ENCODE measurements at regions not wholly inside any gene's neighbourhood (a gene's known extent, or its start where the extent isn't known, plus 50 kb on each side); places are given as distances from the start of the nearest gene placed in this dataset.

GRCh38 chr4:44071959-44072955, 376.4 kb downstream of the KCTD8 start:
- Histone ChIP-seq H3K36me3 (ENCODE audit: control insufficient read depth in 2 of 2, insufficient read depth in 1 of 2, low read length in 2 of 2) (no peaks in the 10 kb centered on the region), H3K4me1 (ENCODE audit: control insufficient read depth, insufficient read depth, low read length) (no peaks in the 10 kb centered on the region), H3K27ac (ENCODE audit: extremely low read depth, low read depth, low read length) (no peak overlapping the region), H3K9me3 (ENCODE audit: control insufficient read depth, insufficient read depth, low read depth, low read length) (no peaks in the 10 kb centered on the region), H3K4me3 (ENCODE audit: low read depth, low read length) (no peak overlapping the region)
- CTCF ChIA-PET, result no interaction called here
- TF ChIP-seq HOXC10 (CRISPR knock-in tag; IDR thresholded peaks at IDR 0.05), result no peak
- TF ChIP-seq WT1 (tag by site-specific recombination; IDR thresholded peaks at IDR 0.05), result no peak
- no peak for TF ChIP-seq ZNF792 (tag by site-specific recombination; IDR thresholded peaks at IDR 0.05)
- no peak for TF ChIP-seq ZNF747 (tag by site-specific recombination; IDR thresholded peaks at IDR 0.05)
- POLR2A ChIA-PET, result no interaction called here

GRCh38 chr4:44086753-44087152, 361.9 kb downstream of the KCTD8 start:
- ChIA-PET CTCF (no interaction called here), POLR2A (no interaction called here)
- no peak for TF ChIP-seq GLIS1 (tag by site-specific recombination; IDR thresholded peaks at IDR 0.05)
- no peak for TF ChIP-seq ZFP41 (tag by site-specific recombination; IDR thresholded peaks at IDR 0.05; ENCODE audit: borderline replicate concordance)
- TF ChIP-seq ZNF18 (tag by site-specific recombination; IDR thresholded peaks at IDR 0.05), result no peak
- no peak for TF ChIP-seq ZNF785 (tag by site-specific recombination; IDR thresholded peaks at IDR 0.05)
- no peak for TF ChIP-seq KLF17 (tag by site-specific recombination; IDR thresholded peaks at IDR 0.05)
- TF ChIP-seq OVOL3 (tag by site-specific recombination; IDR thresholded peaks at IDR 0.05), result no peak
- TF ChIP-seq GLI4 (tag by site-specific recombination; IDR thresholded peaks at IDR 0.05), result no peak
- no peak for TF ChIP-seq ZNF624 (tag by site-specific recombination; IDR thresholded peaks at IDR 0.05)
- TF ChIP-seq SP3 (tag by site-specific recombination; IDR thresholded peaks at IDR 0.05), result no peak
- TF ChIP-seq ZNF16 (tag by site-specific recombination; IDR thresholded peaks at IDR 0.05; ENCODE audit: low read depth), result no peak
- no peak for TF ChIP-seq ZNF202 (tag by site-specific recombination; IDR thresholded peaks at IDR 0.05; ENCODE audit: borderline replicate concordance)
- no peak for TF ChIP-seq ZNF521 (tag by site-specific recombination; IDR thresholded peaks at IDR 0.05)
- no peak for TF ChIP-seq ZNF175 (tag by site-specific recombination; IDR thresholded peaks at IDR 0.05)
- TF ChIP-seq ZFP37 (tag by site-specific recombination; IDR thresholded peaks at IDR 0.05), result no peak
- no peak for TF ChIP-seq WT1 (tag by site-specific recombination; IDR thresholded peaks at IDR 0.05)
- no peak for TF ChIP-seq PRDM2 (tag by site-specific recombination; IDR thresholded peaks at IDR 0.05; ENCODE audit: borderline replicate concordance)
- TF ChIP-seq ZFP69B (tag by site-specific recombination; IDR thresholded peaks at IDR 0.05), result no peak
- no peak overlapping the region for H3K27ac ChIP-seq (ENCODE audit: extremely low read depth, low read depth, low read length)
- H3K9me3 ChIP-seq (ENCODE audit: control insufficient read depth, insufficient read depth, low read depth, low read length), result no peaks in the 10 kb centered on the region
- H3K36me3 ChIP-seq (ENCODE audit: control insufficient read depth in 2 of 2, insufficient read depth in 1 of 2, low read length in 2 of 2), result no peaks in the 10 kb centered on the region
- H3K4me1 ChIP-seq (ENCODE audit: control insufficient read depth, insufficient read depth, low read length), result no peaks in the 10 kb centered on the region
- no peak overlapping the region for H3K4me3 ChIP-seq (ENCODE audit: low read depth, low read length)
